SK-N-SH (cell line): ENCODE measurements at regions not wholly inside any gene's neighbourhood (a gene's known extent, or its start where the extent isn't known, plus 50 kb on each side); places are given as distances from the start of the nearest gene placed in this dataset.

Experiments
- CTCF ChIA-PET: fragments of 300-600, 350-600 bp; formaldehyde crosslinking; extraction: SDS; loops from one replicate; lab custom pipeline; 2021; lab: Yijun Ruan, JAX
- POLR2A ChIA-PET: fragments of 350-600 bp; sonication (Branson Sonifier 250); formaldehyde crosslinking; extraction: SDS; loops from one replicate; lab custom pipeline; 2020; ENCODE audit warnings: antibody characterized with exemption, inconsistent platforms; lab: Yijun Ruan, JAX
- DNase-seq: peaks from one replicate; pipeline ENCODE4 v3.0.0; 2012
- H2AFZ ChIP-seq: fragments of 200-600 bp; sonication (generic); 2 replicates; pipeline ENCODE4 v1.8.1; 2016; ENCODE audit warnings: antibody characterized with exemption, mild to moderate bottlenecking, low read depth
- H3F3A ChIP-seq: fragments of 200-600 bp; sonication (generic); replicated peaks from 2 replicates; pipeline ENCODE3; 2016; ENCODE audit warnings: antibody characterized with exemption, mild to moderate bottlenecking; ENCODE audit not compliant: insufficient read depth
- H3K27ac ChIP-seq, 2 experiments: fragments of 200-500 bp in 1 of 2; fragments of 200-600 bp in 1 of 2; sonication (Bioruptor generic) in 1 of 2; sonication (generic), shearing (Covaris generic) in 1 of 2; 2 replicates each; pipeline versions ENCODE4 v1.5.1 to v1.6.1; 2014 to 2016; ENCODE audit warnings: low read depth in 2 of 2, inconsistent platforms in 1 of 2, low read length in 1 of 2, mild to moderate bottlenecking in 1 of 2, mixed read lengths in 1 of 2
- H3K27me3 ChIP-seq: fragments of 200-600 bp; sonication (generic), shearing (Covaris generic); 2 replicates; pipeline ENCODE4 v1.6.1; 2016; ENCODE audit warnings: mixed run types; ENCODE audit not compliant: insufficient read depth
- H3K36me3 ChIP-seq, 2 experiments: fragments of 200-500 bp in 1 of 2; fragments of 200-600 bp in 1 of 2; sonication (Bioruptor generic) in 1 of 2; sonication (generic) in 1 of 2; replicated peaks in 1 of 2; 2 replicates each; pipeline versions ENCODE3 to v1.5.1; 2014 to 2016; ENCODE audit warnings: low read length in 1 of 2, mild to moderate bottlenecking in 1 of 2; ENCODE audit not compliant: insufficient read depth in 2 of 2, control insufficient read depth in 1 of 2
- H3K4me1 ChIP-seq, 2 experiments: fragments of 200-500 bp in 1 of 2; fragments of 200-600 bp in 1 of 2; sonication (Bioruptor generic) in 1 of 2; sonication (generic), shearing (Covaris generic) in 1 of 2; 2 replicates each; pipeline versions ENCODE4 v1.5.1 to v1.6.1; 2014 to 2016; ENCODE audit warnings: low read depth in 1 of 2, low read length in 1 of 2, mixed run types in 1 of 2; ENCODE audit not compliant: insufficient read depth in 2 of 2, control insufficient read depth in 1 of 2
- H3K4me2 ChIP-seq: fragments of 200-600 bp; sonication (generic), shearing (Covaris generic); 2 replicates; pipeline ENCODE4 v1.6.1; 2017; ENCODE audit warnings: mixed run types
- H3K4me3 ChIP-seq, 2 experiments: fragments of 200-500 bp in 1 of 2; fragments of 200-600 bp in 1 of 2; sonication (Bioruptor generic) in 1 of 2; sonication (generic), shearing (Covaris generic) in 1 of 2; 2 replicates each; pipeline versions ENCODE4 v1.5.1 to v1.8.1; 2014 to 2016; ENCODE audit warnings: low read depth in 2 of 2, inconsistent platforms in 1 of 2, low read length in 1 of 2, mild to moderate bottlenecking in 1 of 2, mixed read lengths in 1 of 2, moderate library complexity in 1 of 2
- H3K79me2 ChIP-seq: fragments of 200-600 bp; sonication (generic); 2 replicates; pipeline ENCODE4 v1.8.1; 2017; ENCODE audit warnings: mild to moderate bottlenecking; ENCODE audit not compliant: insufficient read depth
- H3K9ac ChIP-seq: fragments of 200-600 bp; sonication (generic); 2 replicates; pipeline ENCODE4 v1.6.1; 2017; ENCODE audit warnings: mixed run types
- H3K9me2 ChIP-seq: fragments of 200-600 bp; sonication (generic); 2 replicates; pipeline ENCODE4 v1.6.1; 2017; ENCODE audit warnings: mixed run types
- H3K9me3 ChIP-seq: fragments of 200-600 bp; sonication (generic); 2 replicates; pipeline ENCODE4 v1.6.1; 2017; ENCODE audit warnings: mixed run types, mild to moderate bottlenecking, moderate library complexity
- H4K20me1 ChIP-seq: fragments of 200-600 bp; sonication (generic); 2 replicates; pipeline ENCODE4 v1.6.1; 2017; ENCODE audit warnings: mild to moderate bottlenecking, mixed run types; ENCODE audit not compliant: insufficient read depth
- CHD2 ChIP-seq: fragments of 150-350 bp; IDR thresholded peaks from 2 replicates; pipeline ENCODE4 v1.6.1; 2018; ENCODE audit warnings: low read length; ENCODE audit not compliant: partially characterized antibody
- CTCF ChIP-seq: fragments of 200-600 bp; sonication (generic); IDR thresholded peaks from 2 replicates; pipeline ENCODE4 v1.6.1; 2017; ENCODE audit warnings: antibody characterized with exemption, mild to moderate bottlenecking, moderate library complexity
- ELF1 ChIP-seq: IDR thresholded peaks from 2 replicates; pipeline ENCODE4 v1.4.0; 2012
- EP300 ChIP-seq, 2 experiments: IDR thresholded peaks; 2 replicates each; pipeline versions ENCODE4 v1.4.0 to v1.6.1; 2012; ENCODE audit warnings: borderline replicate concordance in 1 of 2, low read depth in 1 of 2, low read length in 1 of 2
- EZH2phosphoT487 ChIP-seq: fragments of 200-600 bp; sonication (generic); IDR thresholded peaks from 2 replicates; pipeline ENCODE4 v1.6.1; 2017; ENCODE audit warnings: low read depth, mixed run types, mild to moderate bottlenecking, antibody characterized with exemption, moderate library complexity, borderline replicate concordance
- FOSL2 ChIP-seq: IDR thresholded peaks from 2 replicates; pipeline ENCODE4 v1.4.0; 2012; ENCODE audit warnings: low read depth, mild to moderate bottlenecking, moderate library complexity, borderline replicate concordance
- FOXJ3 ChIP-seq: sonication (generic); formaldehyde crosslinking; IDR thresholded peaks from 2 replicates; pipeline ENCODE4 v1.5.1; 2020; ENCODE audit warnings: mild to moderate bottlenecking, missing genetic modification reagents
- FOXM1 ChIP-seq: IDR thresholded peaks from 2 replicates; pipeline ENCODE4 v1.4.0; 2012; ENCODE audit warnings: low read depth, mild to moderate bottlenecking
- GABPA ChIP-seq: IDR thresholded peaks from 2 replicates; pipeline ENCODE4 v1.4.0; 2012; ENCODE audit warnings: low read depth, mild to moderate bottlenecking
- GATA2 ChIP-seq: sonication (generic); formaldehyde crosslinking; IDR thresholded peaks from 2 replicates; pipeline ENCODE4 v1.5.0; 2020; ENCODE audit warnings: mild to moderate bottlenecking, missing genetic modification reagents
- IRF3 ChIP-seq: fragments of 150-350 bp; IDR thresholded peaks from 2 replicates; pipeline ENCODE4 v1.6.1; 2016; ENCODE audit warnings: mild to moderate bottlenecking, low read depth, low read length
- JUND ChIP-seq: IDR thresholded peaks from 2 replicates; pipeline ENCODE4 v1.4.0; 2012
- MAX ChIP-seq: IDR thresholded peaks from 2 replicates; pipeline ENCODE4 v1.4.0; 2012; ENCODE audit warnings: low read depth
- MEF2A ChIP-seq: IDR thresholded peaks from 2 replicates; pipeline ENCODE4 v1.4.0; 2012; ENCODE audit warnings: low read depth, borderline replicate concordance
- MXI1 ChIP-seq: IDR thresholded peaks from 2 replicates; pipeline ENCODE4 v1.6.1; 2012; ENCODE audit warnings: mild to moderate bottlenecking, low read depth, low read length, improper control_type of control experiment
- NFIC ChIP-seq: IDR thresholded peaks from 2 replicates; pipeline ENCODE4 v1.4.0; 2012; ENCODE audit warnings: borderline replicate concordance
- NRF1 ChIP-seq: IDR thresholded peaks from 2 replicates; pipeline ENCODE4 v1.6.1; 2012; ENCODE audit warnings: low read depth, mild to moderate bottlenecking, low read length
- POLR2AphosphoS5 ChIP-seq: IDR thresholded peaks from 2 replicates; pipeline ENCODE4 v1.6.1; 2012; ENCODE audit warnings: low read depth, low read length
- RCOR1 ChIP-seq: fragments of 150-350 bp; IDR thresholded peaks from 2 replicates; pipeline ENCODE4 v1.6.1; 2017; ENCODE audit warnings: antibody characterized with exemption, low read length
- RFX5 ChIP-seq: IDR thresholded peaks from 2 replicates; pipeline ENCODE4 v1.6.1; 2012; ENCODE audit warnings: mild to moderate bottlenecking, improper control_type of control experiment, low read length
- RXRA ChIP-seq: IDR thresholded peaks from 2 replicates; pipeline ENCODE4 v1.4.0; 2012; ENCODE audit warnings: low read depth, mild to moderate bottlenecking, borderline replicate concordance
- SIN3A ChIP-seq: IDR thresholded peaks from 2 replicates; pipeline ENCODE4 v1.6.1; 2012; ENCODE audit warnings: low read depth, mild to moderate bottlenecking, low read length, moderate library complexity, borderline replicate concordance
- SMC3 ChIP-seq: IDR thresholded peaks from 2 replicates; pipeline ENCODE4 v1.6.1; 2012; ENCODE audit warnings: low read depth, low read length, improper control_type of control experiment
- TAF1 ChIP-seq: IDR thresholded peaks from 2 replicates; pipeline ENCODE4 v1.6.1; 2012; ENCODE audit warnings: low read depth, mild to moderate bottlenecking, low read length, moderate library complexity, borderline replicate concordance
- TCF12 ChIP-seq: IDR thresholded peaks from 2 replicates; pipeline ENCODE4 v1.4.0; 2012
- TEAD4 ChIP-seq: IDR thresholded peaks from 2 replicates; pipeline ENCODE4 v1.4.0; 2012; ENCODE audit warnings: mild to moderate bottlenecking, borderline replicate concordance; ENCODE audit not compliant: insufficient read depth
- YY1 ChIP-seq: IDR thresholded peaks from 2 replicates; pipeline ENCODE4 v1.4.0; 2012; ENCODE audit warnings: low read depth, mild to moderate bottlenecking
- TF ChIP-seq, protein P1 (sequence below): IDR thresholded peaks from 2 replicates; pipeline ENCODE4 v1.4.0; 2012; ENCODE audit warnings: low read depth, borderline replicate concordance

GRCh38 chr21:27525780-27526179, 558.9 kb upstream of the ADAMTS5 start (continued):
- no peak for TF ChIP-seq GABPA
- no peak for TF ChIP-seq TCF12
- TF ChIP-seq CHD2: no peak
- no peak for TF ChIP-seq RFX5
- TF ChIP-seq FOXM1: no peak
- no peak for TF ChIP-seq MAX
- TF ChIP-seq POLR2AphosphoS5: no peak
- no peak for TF ChIP-seq TAF1
- no peak for TF ChIP-seq MXI1
- TF ChIP-seq FOSL2: no peak

DNA sequence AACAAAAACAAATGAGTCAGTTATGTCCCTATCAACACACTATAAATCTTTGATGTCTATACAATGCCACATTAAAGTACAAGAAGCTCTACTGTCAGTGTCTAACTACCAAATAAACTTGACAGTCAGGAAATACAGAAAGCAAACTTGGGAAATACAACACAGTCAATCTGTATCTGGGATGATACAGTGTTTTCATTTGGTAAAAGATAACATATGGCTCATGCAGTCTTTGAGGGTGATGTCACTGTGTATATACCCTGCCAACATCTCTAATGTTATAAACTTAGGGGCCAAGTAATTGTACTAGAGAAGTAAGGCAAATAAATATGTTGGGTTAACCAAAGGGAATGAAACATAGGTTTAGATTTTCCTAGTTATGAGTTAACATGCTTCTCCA, 552.5 kb upstream of the ADAMTS5 start:
- no peaks in the 10 kb centered on the region for H3K9me2 ChIP-seq
- H3K27ac ChIP-seq: peak overlapping the region in 1 of 2 experiments; percentile 70; a peak in 2 of 4 replicates
- no peaks in the 10 kb centered on the region for H3K36me3 ChIP-seq
- H3K4me3 ChIP-seq: no peak overlapping the region
- H3F3A ChIP-seq: peaks cover 20% of the 10 kb centered on the region
- CTCF ChIA-PET: interaction anchor here (1.0 kb wide), 1 partner anchor 162 kb away, joined by 3 read pairs; no protein-coding TSS in a partner anchor
- H3K4me2 ChIP-seq: no peak overlapping the region; the same call in 1 of the 2 replicates
- POLR2A ChIA-PET: no interaction called here
- no peaks in the 10 kb centered on the region for H4K20me1 ChIP-seq
- no peak overlapping the region for H2AFZ ChIP-seq
- peaks cover 0 to 11% of the 10 kb centered on the region in 2 experiments; a peak in 1 of 4 replicates for H3K4me1 ChIP-seq
- H3K9me3 ChIP-seq: peaks cover 3% of the 10 kb centered on the region; the same call in 1 of the 2 replicates
- H3K27me3 ChIP-seq: no peaks in the 10 kb centered on the region
- no peak overlapping the region for H3K9ac ChIP-seq
- DNase-seq: no peak
- H3K79me2 ChIP-seq: no peaks in the 10 kb centered on the region
- TF ChIP-seq YY1: no peak
- no peak for TF ChIP-seq MXI1
- 0 out of 2 replicates have a peak, but pooled peaks have one; percentile 41 for TF ChIP-seq TEAD4
- TF ChIP-seq SIN3A: no peak
- TF ChIP-seq RFX5: no peak
- TF ChIP-seq NRF1: no peak
- TF ChIP-seq CTCF: no peak
- peak; percentile 38; the same call in 1 of the 2 replicates for TF ChIP-seq MAX
- TF ChIP-seq ELF1: no peak
- TF ChIP-seq, protein P1, sequence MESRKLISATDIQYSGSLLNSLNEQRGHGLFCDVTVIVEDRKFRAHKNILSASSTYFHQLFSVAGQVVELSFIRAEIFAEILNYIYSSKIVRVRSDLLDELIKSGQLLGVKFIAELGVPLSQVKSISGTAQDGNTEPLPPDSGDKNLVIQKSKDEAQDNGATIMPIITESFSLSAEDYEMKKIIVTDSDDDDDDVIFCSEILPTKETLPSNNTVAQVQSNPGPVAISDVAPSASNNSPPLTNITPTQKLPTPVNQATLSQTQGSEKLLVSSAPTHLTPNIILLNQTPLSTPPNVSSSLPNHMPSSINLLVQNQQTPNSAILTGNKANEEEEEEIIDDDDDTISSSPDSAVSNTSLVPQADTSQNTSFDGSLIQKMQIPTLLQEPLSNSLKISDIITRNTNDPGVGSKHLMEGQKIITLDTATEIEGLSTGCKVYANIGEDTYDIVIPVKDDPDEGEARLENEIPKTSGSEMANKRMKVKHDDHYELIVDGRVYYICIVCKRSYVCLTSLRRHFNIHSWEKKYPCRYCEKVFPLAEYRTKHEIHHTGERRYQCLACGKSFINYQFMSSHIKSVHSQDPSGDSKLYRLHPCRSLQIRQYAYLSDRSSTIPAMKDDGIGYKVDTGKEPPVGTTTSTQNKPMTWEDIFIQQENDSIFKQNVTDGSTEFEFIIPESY: 0 out of 2 replicates have a peak, but pooled peaks have one; percentile 29
- no peak for TF ChIP-seq FOXJ3
- TF ChIP-seq SMC3: no peak
- TF ChIP-seq JUND: peak; percentile 84
- no peak for TF ChIP-seq RCOR1
- TF ChIP-seq NFIC: peak; percentile 84
- TF ChIP-seq RXRA: peak; percentile 45; the same call in 1 of the 2 replicates
- TF ChIP-seq EZH2phosphoT487: no peak
- TF ChIP-seq GATA2: no peak
- TF ChIP-seq TAF1: no peak
- peak in 1 of 2 experiments; percentile 76; a peak in 2 of 4 replicates for TF ChIP-seq EP300 (IDR thresholded peaks at IDR 0.05; ENCODE audit: borderline replicate concordance in 1 of 2, low read depth in 1 of 2, low read length in 1 of 2)
- no peak for TF ChIP-seq MEF2A
- TF ChIP-seq FOXM1: 0 out of 2 replicates have a peak, but pooled peaks have one; percentile 45
- TF ChIP-seq CHD2: no peak
- peak; percentile 91 for TF ChIP-seq TCF12
- TF ChIP-seq IRF3: no peak
- peak; percentile 69 for TF ChIP-seq FOSL2
